ENCODE measurements at regions not wholly inside any gene's neighbourhood (a gene's known extent, or its start where the extent isn't known, plus 50 kb on each side); places are given as distances from the start of the nearest gene placed in this dataset.
A peak's percentile ranks its signal among the peaks of the same experiment; 100 is the strongest.

DNA sequence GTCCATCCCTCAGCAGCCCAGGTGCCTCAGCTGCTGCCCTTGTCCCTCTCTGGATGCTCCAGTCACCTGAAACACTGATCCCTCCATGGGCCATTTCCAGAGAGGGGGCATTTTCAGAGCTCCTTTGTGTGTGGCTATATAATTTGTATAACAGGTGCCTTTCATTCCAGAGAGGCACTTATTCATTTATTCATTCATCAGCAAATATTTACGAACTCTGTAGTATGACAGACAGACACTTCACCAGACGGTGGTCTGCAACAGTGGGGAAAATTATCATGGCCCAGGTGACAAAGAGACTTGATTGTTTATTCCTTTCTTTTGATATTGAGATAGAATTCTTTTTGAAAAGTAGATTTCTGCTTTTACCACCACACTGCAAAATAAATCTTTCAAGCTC lies 361.7 kb downstream of the TMEM182 start:
- Mint-ChIP-seq H3K9me3 (no peaks in the 10 kb centered on the region), H3K4me3 (no peak overlapping the region), H3K27me3 (ENCODE audit: insufficient read depth) (peaks cover 7% of the 10 kb centered on the region), H3K27ac (no peak overlapping the region), H3K4me1 (peaks cover 43% of the 10 kb centered on the region), H3K36me3 (ENCODE audit: low read depth) (no peaks in the 10 kb centered on the region)
- Histone ChIP-seq H3K36me3 (ENCODE audit: control insufficient read depth, insufficient read depth, low read length) (no peaks in the 10 kb centered on the region), H3K27me3 (ENCODE audit: control insufficient read depth, insufficient read depth, low read length, poor library complexity, severe bottlenecking) (peaks cover 12% of the 10 kb centered on the region), H3K27ac (ENCODE audit: low read depth, low read length) (no peak overlapping the region), H3K4me1 (ENCODE audit: control insufficient read depth, insufficient read depth, low read length) (peaks cover 14% of the 10 kb centered on the region), H3K4me3 (ENCODE audit: low read length) (no peak overlapping the region), H3K9ac (ENCODE audit: extremely low read depth, low read length, poor library complexity, severe bottlenecking) (no peak overlapping the region), H3K9me3 (ENCODE audit: control insufficient read depth, low read length) (no peaks in the 10 kb centered on the region)
- no peak for DNase-seq
- TF ChIP-seq, protein P1, sequence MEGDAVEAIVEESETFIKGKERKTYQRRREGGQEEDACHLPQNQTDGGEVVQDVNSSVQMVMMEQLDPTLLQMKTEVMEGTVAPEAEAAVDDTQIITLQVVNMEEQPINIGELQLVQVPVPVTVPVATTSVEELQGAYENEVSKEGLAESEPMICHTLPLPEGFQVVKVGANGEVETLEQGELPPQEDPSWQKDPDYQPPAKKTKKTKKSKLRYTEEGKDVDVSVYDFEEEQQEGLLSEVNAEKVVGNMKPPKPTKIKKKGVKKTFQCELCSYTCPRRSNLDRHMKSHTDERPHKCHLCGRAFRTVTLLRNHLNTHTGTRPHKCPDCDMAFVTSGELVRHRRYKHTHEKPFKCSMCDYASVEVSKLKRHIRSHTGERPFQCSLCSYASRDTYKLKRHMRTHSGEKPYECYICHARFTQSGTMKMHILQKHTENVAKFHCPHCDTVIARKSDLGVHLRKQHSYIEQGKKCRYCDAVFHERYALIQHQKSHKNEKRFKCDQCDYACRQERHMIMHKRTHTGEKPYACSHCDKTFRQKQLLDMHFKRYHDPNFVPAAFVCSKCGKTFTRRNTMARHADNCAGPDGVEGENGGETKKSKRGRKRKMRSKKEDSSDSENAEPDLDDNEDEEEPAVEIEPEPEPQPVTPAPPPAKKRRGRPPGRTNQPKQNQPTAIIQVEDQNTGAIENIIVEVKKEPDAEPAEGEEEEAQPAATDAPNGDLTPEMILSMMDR (conservative IDR thresholded peaks at IDR 0.05) = no peak
- 96% methylated on average over 2 of the region's 2 CpGs; no CpG with 5 or more reads in 1 of the 2 experiments for WGBS, 2 experiments (ENCODE audit: insufficient coverage in 1 of 2, insufficient read length in 1 of 2)

DNA sequence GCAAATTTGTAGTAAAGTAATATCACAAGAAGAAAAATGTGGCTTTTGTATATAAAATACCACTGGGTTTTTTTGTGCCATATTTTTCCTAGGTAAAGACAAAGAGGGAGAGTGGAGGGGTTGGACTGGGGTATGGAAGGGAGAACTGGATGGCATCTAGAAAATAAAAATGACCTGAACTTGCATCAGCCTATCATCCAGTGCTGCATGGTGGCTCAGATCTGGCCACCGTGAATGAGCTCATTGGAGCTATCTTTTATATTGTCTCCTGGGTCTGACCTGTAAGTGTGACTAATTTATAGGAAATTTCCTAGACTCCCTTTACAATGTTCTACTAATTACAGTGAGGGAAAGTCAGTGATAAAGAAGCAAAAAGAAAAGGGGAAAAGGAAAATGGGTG lies 369.0 kb downstream of the TMEM182 start:
- H3K4me1 Mint-ChIP-seq = peaks cover 5% of the 10 kb centered on the region
- H3K9ac ChIP-seq (ENCODE audit: extremely low read depth, low read length, poor library complexity, severe bottlenecking) = no peak overlapping the region
- no peak overlapping the region for H3K4me3 ChIP-seq (ENCODE audit: low read length)
- H3K27ac ChIP-seq (ENCODE audit: low read depth, low read length) = no peak overlapping the region
- peaks cover 22% of the 10 kb centered on the region for H3K9me3 Mint-ChIP-seq
- DNase-seq = no peak
- H3K4me1 ChIP-seq (ENCODE audit: control insufficient read depth, insufficient read depth, low read length) = no peaks in the 10 kb centered on the region
- no peaks in the 10 kb centered on the region for H3K36me3 ChIP-seq (ENCODE audit: control insufficient read depth, insufficient read depth, low read length)
- peaks cover 3% of the 10 kb centered on the region for H3K27me3 Mint-ChIP-seq (ENCODE audit: insufficient read depth)
- H3K4me3 Mint-ChIP-seq = no peak overlapping the region
- TF ChIP-seq, protein P1 (conservative IDR thresholded peaks at IDR 0.05) = no peak
- peaks cover 5% of the 10 kb centered on the region for H3K36me3 Mint-ChIP-seq (ENCODE audit: low read depth)
- 90 to 100% methylated on average over 1 of the region's 1 CpG for WGBS, 2 experiments (ENCODE audit: insufficient coverage in 1 of 2, insufficient read length in 1 of 2)
- H3K9me3 ChIP-seq (ENCODE audit: control insufficient read depth, low read length) = peaks cover 23% of the 10 kb centered on the region
- no peak overlapping the region for H3K27ac Mint-ChIP-seq
- no peaks in the 10 kb centered on the region for H3K27me3 ChIP-seq (ENCODE audit: control insufficient read depth, insufficient read depth, low read length, poor library complexity, severe bottlenecking)

DNA sequence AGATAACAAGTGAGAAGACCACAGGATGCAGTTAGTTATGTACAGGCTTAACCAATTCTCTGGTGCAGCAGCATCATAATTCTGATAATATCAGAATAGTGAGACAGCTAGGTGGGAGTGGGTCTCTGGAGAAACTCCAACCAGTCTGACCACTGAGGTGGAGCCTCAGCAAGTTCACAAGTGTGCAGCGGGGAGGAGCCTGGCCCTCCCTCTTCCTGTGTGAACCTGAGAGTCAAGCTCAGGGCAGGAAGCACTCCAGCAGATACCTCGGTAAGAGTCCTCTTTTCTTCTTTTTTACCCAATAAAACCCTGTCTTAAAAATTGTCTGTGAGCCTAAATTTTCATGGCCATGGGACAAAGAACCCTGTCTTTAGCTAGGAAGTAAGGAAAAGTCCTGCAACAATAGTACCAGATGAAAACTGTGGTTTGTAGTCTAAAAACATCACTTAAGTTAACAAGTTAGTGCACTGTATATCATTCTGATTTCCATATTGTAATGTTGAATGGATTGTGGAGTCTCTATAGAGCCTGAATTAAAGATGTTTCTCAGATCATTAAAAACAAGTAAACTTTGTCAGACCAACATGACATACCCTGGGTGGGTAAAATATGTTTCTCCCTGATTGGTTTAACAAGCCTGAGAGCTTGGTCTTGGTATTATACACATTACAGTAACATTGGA lies 370.8 kb downstream of the TMEM182 start:
- H3K27me3 ChIP-seq (ENCODE audit: control insufficient read depth, insufficient read depth, low read length, poor library complexity, severe bottlenecking) = no peaks in the 10 kb centered on the region
- no peaks in the 10 kb centered on the region for H3K4me1 ChIP-seq (ENCODE audit: control insufficient read depth, insufficient read depth, low read length)
- H3K4me3 Mint-ChIP-seq = no peak overlapping the region
- peaks cover 42% of the 10 kb centered on the region for H3K9me3 ChIP-seq (ENCODE audit: control insufficient read depth, low read length)
- H3K27ac Mint-ChIP-seq = no peak overlapping the region
- DNase-seq = peak; percentile 52
- H3K27me3 Mint-ChIP-seq (ENCODE audit: insufficient read depth) = peaks cover 3% of the 10 kb centered on the region
- H3K27ac ChIP-seq (ENCODE audit: low read depth, low read length) = no peak overlapping the region
- H3K4me3 ChIP-seq (ENCODE audit: low read length) = no peak overlapping the region
- H3K4me1 Mint-ChIP-seq = no peaks in the 10 kb centered on the region
- H3K36me3 ChIP-seq (ENCODE audit: control insufficient read depth, insufficient read depth, low read length) = no peaks in the 10 kb centered on the region
- 86 to 92% methylated on average over 1 to 2 of the region's 2 CpGs for WGBS, 2 experiments (ENCODE audit: insufficient coverage in 1 of 2, insufficient read length in 1 of 2)
- peaks cover 11% of the 10 kb centered on the region for H3K36me3 Mint-ChIP-seq (ENCODE audit: low read depth)
- H3K9me3 Mint-ChIP-seq = peaks cover 37% of the 10 kb centered on the region
- H3K9ac ChIP-seq (ENCODE audit: extremely low read depth, low read length, poor library complexity, severe bottlenecking) = no peak overlapping the region
- TF ChIP-seq, protein P1 (conservative IDR thresholded peaks at IDR 0.05) = no peak

Measured in endodermal cell (in vitro differentiated cells).